ENCODE measurements at regions not wholly inside any gene's neighbourhood (a gene's known extent, or its start where the extent isn't known, plus 50 kb on each side); places are given as distances from the start of the nearest gene placed in this dataset.
"Not testable (repeated sequence)": the region's sequence is repeated elsewhere in the genome, so short reads cannot be mapped to it uniquely, and the experiment has no call there.

DNA sequence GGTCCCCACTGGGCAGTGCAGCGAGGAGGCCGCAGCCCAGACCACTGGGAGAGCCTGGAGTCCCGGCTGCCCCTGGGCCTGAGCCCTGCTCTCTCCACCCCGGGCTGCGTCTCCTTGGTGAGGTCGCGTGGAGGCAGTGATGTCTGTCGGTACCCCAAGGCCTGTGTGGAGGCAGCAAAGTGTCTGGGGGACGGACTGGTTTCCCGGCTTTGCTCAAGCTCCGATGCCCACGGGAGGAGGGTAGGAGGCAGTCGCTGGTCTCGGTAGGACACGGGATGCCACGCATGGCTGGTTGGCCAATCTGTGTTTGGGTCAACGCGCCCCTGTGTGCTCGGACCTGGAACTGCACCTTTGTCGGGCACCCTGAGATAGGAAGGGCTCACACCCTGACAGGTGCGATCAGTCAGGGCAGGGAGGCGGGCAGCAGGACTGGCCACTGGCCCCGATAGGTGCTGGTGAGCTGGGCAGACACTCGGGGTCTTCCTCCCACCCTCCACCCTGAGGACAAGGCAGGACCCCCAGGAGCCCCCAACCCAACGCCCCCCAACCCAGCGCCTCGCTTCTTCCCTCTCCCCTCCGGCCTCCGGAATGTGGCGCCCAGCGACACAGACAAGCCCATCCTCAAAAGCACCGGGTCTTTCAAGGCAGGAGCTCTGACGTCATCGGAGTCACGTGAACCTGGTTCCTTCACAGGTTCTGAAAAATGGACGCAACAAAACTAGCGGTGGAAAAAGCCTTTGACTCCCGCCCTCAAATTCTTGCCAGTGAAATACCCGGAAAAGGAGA, 288.6 kb downstream of the NDUFA10 start:
- no peak for DNase-seq

DNA sequence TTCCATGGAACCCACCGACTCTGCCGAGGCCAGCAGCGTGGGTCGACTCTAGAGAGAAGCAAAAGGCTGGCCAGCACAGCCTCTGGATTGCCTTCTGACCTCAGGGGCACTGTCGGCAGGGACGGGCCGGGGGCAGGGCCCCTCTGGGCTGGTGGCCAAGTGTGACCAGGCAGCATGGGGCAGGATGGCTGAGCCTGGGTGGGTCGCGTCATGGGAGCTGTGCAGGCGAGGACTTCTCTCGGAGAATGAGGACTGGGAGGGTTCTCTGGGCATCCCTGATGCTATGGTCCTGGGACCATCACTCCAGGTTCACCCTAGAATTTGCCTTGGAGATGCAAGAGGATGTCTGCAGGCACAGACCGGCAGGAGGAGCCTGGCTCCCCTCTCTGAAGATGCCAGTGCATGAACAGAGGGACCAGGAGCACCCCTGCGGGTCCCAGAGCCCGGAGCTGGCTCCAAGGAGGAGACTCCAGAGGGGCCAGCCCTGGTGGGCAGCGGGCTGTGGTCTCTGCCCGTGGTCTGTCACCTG, 289.2 kb downstream of the NDUFA10 start:
- DNase-seq, result no peak

DNA sequence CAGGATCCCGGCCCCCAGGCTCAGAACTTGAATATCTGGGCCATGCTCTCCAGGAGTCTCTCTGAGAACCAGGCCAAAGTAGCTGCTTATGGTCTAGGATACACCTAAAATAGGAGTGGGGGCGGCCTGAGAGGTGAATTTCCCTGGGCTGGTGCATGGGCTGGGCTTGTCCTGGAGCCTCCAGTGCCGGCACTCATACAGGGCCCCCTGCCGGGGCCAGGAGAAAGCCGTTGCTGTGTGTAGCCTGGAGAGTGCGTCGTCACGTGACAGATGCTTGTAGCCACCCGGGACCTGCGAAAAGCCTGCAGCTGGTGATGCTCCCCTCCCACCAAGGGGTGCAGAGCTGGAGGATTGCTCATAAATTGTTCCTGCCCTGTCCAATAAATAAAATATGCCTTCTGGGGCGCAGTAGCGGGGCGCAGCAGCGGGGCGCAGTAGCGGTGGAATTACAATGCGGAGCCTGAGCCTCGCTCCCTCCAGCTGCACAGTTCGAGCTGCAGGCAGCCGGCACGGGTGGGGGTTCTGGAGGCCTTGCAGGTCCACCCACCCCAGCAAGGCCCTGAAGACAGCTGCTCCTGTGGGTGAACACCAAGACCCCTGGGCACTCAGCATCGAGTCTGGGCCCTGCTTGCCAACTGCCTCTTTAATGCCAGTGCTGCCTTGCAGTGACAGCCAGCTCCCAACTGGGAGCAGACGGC, 289.9 kb downstream of the NDUFA10 start:
- no peak for DNase-seq

DNA sequence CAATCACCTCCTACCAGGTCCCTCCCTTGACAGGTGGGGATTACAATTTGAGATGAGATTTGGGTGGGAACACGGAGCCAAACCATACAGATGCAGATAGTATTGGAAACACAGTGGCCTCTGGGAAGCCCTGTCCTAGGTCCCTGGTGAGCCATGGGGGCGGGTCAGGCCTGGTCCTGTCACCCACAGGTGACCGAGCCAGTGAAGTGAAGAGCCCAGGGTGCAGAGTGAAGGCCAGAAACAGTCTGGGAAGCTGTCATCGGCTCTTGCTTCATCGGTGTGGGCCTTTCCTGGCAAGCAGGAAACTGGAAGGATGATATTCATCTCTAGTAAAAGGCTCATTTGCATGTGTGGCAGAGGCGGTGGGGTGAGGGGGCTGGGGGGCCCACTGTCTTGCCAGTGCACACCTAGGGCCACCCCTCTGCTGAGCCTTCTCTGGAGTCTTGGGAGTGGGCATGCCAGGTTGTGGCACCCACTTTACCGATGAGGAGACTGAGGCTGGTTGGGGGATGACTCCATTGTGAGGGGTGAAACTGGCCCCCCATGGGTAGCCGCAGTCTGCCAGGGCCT, 290.6 kb downstream of the NDUFA10 start:
- DNase-seq, result no peak

DNA sequence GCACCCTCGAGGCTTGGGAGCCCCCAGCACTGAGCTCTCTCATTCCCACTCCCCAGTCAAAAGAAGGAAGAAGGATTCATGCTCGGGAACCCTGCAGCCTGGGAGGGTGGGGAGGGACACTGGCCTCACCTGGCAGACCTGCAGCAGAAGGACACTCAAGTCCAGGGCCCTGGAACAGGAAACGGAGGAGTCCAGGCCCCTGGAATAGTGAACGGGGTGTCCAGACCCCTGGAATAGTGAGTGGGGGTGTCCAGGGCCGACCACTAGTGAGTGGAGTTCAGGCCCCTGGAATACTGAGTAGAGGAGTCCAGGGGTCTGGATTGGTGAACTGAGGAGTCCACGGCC, 292.5 kb downstream of the NDUFA10 start:
- no peak for DNase-seq

DNA sequence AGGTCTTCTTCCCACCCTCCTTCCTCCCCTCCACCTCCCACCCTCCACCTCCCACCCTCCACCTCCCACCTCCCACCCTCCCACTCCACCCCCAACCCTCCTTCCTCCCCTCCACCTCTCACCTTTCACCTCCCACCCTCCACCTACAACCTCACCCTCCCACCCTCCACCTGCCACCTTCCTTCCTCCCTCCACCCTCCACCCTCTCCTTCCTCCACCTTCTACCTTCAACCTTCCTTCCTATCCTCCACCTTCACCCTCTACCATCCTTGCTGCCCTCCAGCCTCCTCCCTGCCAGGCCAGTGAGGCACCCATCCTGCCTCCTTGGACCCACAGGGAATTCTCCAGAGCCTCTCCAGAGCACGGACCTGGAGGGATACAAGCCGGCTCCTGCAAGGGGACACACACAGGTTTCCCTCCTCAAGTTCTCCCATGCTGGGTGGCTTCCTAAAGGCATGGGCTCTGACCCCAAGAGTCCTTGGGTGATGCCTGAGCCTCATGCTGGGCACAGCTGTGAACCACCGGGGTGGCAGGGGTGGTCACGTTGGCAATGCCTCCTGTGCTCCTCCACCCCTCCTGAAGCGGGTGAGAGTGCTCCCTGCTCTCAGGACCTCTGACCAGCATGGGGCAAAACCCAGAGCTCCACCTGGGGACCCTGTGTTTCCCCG, 293.0 kb downstream of the NDUFA10 start:
- no peak for DNase-seq

DNA sequence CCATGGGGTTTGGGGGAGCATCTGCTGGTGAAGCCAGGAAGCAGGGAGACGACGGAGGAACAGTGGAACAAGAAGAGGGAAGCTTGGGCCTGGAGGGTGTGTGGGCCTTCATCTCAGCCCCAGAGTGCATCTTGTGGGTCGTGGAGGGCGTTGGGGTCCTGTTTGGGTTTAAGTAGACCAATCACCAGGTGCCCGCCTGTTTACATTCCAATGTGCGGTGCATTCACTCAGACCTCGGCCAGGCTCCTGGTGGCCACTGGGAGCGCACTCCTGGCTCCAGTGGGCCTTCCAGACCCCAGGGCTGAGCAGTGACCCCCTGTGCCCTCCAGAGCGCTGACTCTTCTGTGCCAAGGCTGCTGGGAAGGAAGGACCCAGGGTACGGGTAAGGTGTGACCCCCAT, 293.7 kb downstream of the NDUFA10 start:
- DNase-seq, result no peak

DNA sequence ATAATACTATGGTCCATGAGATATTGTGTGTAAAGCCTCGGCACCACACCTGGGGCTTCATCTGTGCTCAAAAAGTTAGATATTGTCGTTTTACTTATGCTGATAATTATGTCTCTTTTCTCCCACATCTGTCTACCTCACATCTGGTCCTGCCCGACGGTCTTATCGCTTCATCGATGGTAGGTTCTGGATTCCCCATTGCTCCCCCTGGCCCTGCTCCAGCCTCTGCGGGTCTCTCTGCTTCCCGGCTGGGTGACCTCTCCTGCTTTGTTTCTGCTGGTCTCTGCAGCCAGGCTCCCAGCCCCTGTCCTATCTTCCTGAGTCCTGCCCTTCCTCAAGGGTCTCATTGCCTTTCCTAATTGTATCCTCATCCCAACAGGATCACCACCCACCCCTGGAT, 294.2 kb downstream of the NDUFA10 start:
- DNase-seq, result no peak

GRCh38 chr2:239730567-239730882, 294.6 kb downstream of the NDUFA10 start:
- not testable (repeated sequence) for DNase-seq

DNA sequence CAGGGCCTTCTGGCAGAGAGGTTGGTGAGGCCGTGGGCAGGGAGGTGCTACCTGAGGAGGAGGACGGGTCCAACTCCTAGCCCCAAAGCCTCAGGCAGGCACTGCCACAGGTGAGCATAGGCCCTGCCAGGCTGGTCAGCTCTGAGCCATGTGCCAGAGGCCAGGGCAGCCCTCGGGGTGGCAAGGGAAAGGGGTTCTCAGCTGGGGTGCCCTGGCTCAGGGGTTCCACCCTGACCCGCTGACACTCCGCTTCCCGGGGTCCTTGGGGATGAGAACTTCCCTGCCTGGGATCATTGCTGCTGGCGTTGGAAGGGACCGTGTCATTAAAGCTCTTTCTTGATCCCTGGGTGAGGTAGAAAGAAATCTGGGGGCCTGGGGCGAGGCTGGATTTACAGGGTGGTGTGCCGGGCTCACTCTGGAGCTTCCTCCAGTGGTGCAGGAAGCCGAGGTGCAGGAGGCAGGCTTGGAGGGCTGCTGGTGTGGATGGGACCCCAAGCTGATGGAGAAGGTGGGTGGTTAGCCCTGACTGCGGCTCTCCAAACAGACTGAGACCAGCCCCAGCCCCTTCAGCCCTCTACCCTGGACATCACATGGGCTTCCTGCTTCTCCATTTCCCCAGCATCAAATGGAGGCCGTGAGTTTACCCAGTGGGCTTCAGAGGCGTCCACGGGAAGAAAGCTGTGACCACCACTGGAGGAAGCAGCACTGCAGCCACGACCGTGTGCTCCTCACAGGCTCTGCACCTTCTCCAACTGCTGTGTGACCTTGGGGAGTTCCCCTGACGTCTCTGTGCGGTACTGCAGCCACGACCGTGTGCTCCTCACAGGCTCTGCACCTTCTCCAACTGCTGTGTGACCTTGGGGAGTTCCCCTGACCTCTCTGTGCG, 295.2 kb downstream of the NDUFA10 start:
- DNase-seq, result no peak

GRCh38 chr2:239729151-239729550, 296.0 kb downstream of the NDUFA10 start:
- no peak for DNase-seq

DNA sequence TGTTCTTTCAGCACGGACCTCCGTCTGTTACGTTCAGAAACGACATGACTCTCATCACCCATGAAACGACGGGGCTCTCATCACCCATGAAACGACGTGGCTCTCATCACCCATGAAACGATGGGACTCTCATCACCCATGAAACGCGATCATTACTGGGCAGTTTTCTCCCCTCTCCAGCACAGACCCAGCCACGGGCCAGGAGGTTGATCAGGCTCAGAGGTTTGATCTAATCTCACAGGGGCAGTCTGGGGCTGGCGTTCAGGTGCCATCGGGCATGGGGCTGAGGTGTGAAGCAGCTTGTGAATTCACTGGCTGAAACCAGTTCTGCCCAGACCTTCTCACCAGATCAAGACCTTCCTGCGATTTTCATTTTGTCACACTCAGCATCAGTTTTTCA, 296.4 kb downstream of the NDUFA10 start:
- DNase-seq, result no peak

GRCh38 chr2:239727776-239728600, 297.2 kb downstream of the NDUFA10 start:
- DNase-seq, result no peak

- DNase-seq, result peak; percentile 3
Observed at GRCh38 chr2:239727182-239727775, 297.9 kb downstream of the NDUFA10 start.

DNA sequence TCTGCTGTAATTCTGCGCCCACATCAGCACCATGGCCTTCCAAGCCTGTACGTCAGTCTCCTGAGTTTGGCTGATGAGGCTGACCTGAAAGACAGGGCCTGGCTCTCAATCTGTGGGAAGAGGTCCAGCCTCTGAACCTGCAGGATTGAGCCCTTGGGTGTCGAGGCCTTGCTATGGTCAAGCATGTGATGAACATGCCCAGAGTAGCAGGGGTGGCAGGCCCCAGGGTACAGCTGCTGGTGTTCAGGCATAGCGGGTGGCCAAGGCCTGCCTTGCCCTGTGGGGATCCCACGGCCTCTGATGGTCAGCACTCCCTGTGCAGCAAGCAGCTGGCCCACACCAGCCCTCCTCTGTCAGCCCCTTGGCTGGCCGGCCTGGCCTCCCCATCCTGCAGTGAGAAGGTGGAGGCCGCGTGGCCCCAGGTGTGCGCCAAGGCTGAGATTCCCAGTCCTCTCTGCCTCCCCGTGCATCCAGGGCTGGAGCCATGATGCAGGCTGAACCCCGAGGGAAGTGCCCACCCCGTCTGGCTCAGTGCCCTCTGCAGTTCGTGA, 298.4 kb downstream of the NDUFA10 start:
- peak; percentile 3 for DNase-seq

DNA sequence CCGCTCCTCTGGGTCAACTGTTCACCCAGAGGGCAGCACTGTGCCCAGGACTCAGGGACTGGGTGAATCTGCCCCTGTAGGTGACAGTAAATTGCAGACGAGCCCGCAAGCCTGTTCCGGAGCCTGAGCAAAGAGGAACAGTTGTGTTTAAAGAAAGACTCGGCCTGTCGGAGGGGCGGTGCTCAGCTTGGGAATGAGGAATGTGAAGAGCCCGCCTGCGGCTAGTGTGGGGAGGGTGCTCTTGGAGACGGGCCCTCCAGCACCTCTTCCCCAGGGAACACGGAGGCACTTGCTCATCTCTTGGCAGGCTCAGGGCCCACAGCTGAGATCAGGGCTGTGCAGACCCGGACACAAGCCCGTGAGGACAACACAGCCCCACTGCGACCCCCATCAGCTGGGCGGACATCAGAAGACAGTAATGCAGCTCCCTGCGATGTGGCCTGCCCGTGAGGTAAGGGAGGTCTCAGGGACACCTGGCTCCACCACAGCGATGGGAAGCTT, 299.0 kb downstream of the NDUFA10 start:
- peak; percentile 3 for DNase-seq

DNA sequence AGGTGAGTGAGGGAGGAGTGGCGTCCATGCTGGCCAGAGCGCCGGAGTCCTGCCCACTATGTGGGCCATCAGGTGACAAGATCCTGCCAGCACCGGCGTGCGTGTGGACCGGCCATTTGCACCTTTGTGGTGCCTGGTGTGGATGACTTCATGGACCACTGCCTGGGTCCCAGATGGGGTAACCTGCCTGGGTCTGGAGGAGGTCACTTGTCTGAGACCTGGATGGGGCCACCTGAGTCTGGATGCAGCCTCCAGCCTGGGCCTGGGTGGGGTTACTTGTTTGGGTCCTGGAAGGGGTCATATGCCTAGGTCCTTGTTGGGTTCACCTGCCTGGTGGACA, 299.6 kb downstream of the NDUFA10 start:
- no peak for DNase-seq

GRCh38 chr2:239724851-239725550, 300.1 kb downstream of the NDUFA10 start:
- no peak for DNase-seq

DNA sequence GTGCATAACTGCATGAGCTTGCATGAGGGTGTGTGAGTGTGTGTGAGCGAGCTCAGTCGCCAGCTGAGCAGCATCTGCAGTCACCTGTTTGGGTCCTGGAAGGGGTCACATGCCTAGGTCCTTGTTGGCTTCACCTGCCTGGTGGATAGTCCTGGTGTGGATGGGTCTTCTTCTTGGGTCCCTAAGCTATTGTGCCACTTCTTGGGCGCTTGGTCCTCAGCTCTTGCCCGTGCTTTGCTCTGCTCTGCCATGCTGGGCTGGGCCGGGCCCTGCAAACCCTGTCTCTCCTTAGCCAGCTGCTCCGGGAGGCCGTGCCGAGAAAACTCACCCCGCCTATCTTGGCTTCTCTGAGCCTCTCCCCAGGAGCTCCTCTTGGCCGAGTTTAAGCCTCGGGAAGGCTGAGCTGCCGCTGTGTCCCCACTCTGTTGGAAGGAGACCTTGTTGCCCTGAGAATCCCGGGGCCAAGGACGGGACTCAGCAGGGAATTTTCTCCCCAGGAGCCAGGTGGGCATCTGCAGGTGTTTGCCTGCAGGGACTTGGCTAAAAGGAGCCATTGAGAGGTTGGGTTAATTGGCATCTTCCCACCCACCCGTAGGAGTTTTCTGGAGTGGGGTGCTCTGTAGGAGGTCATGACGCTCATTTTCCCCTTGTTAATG, 300.8 kb downstream of the NDUFA10 start:
- no peak for DNase-seq
